NOMO-1 treated with dmso at 0.1 percent for 144 hours (cell line): ENCODE measurements at regions not wholly inside any gene's neighbourhood (a gene's known extent, or its start where the extent isn't known, plus 50 kb on each side); places are given as distances from the start of the nearest gene placed in this dataset.
A peak's percentile ranks its signal among the peaks of the same experiment; 100 is the strongest.
"Not testable (repeated sequence)": the region's sequence is repeated elsewhere in the genome, so short reads cannot be mapped to it uniquely, and the experiment has no call there.

ENCODE experiments used
- DNase-seq: peaks from one replicate; lab custom pipeline; 2025; ENCODE audit not compliant: unreplicated experiment; lab: John Stamatoyannopoulos, UW

GRCh38 chr2:147614471-147614870, 230.4 kb upstream of the ACVR2A start:
- no peak for DNase-seq

- DNase-seq, result no peak
These were observed 234.3 kb upstream of the ACVR2A start for GRCh38 chr2:147610496-147611040.

GRCh38 chr2:147609301-147609700, 235.5 kb upstream of the ACVR2A start:
- no peak for DNase-seq

- DNase-seq, result no peak
These were observed 237.4 kb upstream of the ACVR2A start for GRCh38 chr2:147607379-147607778.

- DNase-seq, result no peak
These were observed 241.0 kb upstream of the ACVR2A start for GRCh38 chr2:147603876-147604275.

GRCh38 chr2:147603447-147603846, 241.4 kb upstream of the ACVR2A start:
- no peak for DNase-seq

- no peak for DNase-seq
These were observed 244.2 kb upstream of the ACVR2A start for GRCh38 chr2:147600646-147601045.

GRCh38 chr2:147600223-147600622, 244.6 kb upstream of the ACVR2A start:
- DNase-seq, result no peak

- no peak for DNase-seq
These were observed 249.6 kb upstream of the ACVR2A start for GRCh38 chr2:147595200-147595599.

GRCh38 chr2:147594038-147594437, 250.8 kb upstream of the ACVR2A start:
- no peak for DNase-seq

GRCh38 chr2:147592784-147593183, 252.0 kb upstream of the ACVR2A start:
- not testable (repeated sequence) for DNase-seq

- DNase-seq, result no peak
These were observed 255.7 kb upstream of the ACVR2A start for GRCh38 chr2:147589127-147589526.

GRCh38 chr2:147588191-147588590, 256.6 kb upstream of the ACVR2A start:
- no peak for DNase-seq

GRCh38 chr2:147578529-147578928, 266.3 kb upstream of the ACVR2A start:
- DNase-seq, result no peak

- no peak for DNase-seq
These were observed 266.8 kb upstream of the ACVR2A start for GRCh38 chr2:147577998-147578380.

- no peak for DNase-seq
These were observed 267.4 kb upstream of the ACVR2A start for GRCh38 chr2:147577323-147577997.

- DNase-seq, result no peak
These were observed 269.7 kb upstream of the ACVR2A start for GRCh38 chr2:147575106-147575505.

GRCh38 chr2:147572622-147573021, 272.2 kb upstream of the ACVR2A start:
- DNase-seq, result no peak

GRCh38 chr2:147569426-147569825, 275.4 kb upstream of the ACVR2A start:
- no peak for DNase-seq

GRCh38 chr2:147568109-147568508, 276.7 kb upstream of the ACVR2A start:
- no peak for DNase-seq

GRCh38 chr2:147567136-147567535, 277.7 kb upstream of the ACVR2A start:
- DNase-seq, result no peak

GRCh38 chr2:147560810-147561535, 283.9 kb upstream of the ACVR2A start:
- peak; percentile 54 for DNase-seq
